K562 (cell line): ENCODE measurements at regions not wholly inside any gene's neighbourhood (a gene's known extent, or its start where the extent isn't known, plus 50 kb on each side); places are given as distances from the start of the nearest gene placed in this dataset.

Experiments used
- ATAC-seq: fragments of 200-7000 bp; cut with Tn5 transposase; 3 replicates; pipeline ENCODE4 v1.9.1; 2020; ENCODE audit warnings: moderate library complexity
- BruUV-seq: library from RNA; stranded (reverse); fragments of 400-500 nt; replicated peaks from 2 replicates; lab custom pipeline; 2021; lab: Mats Ljungman, UMichigan
- CTCF ChIA-PET: fragments of 300-600 bp; formaldehyde crosslinking; extraction: SDS; loops from one replicate; lab custom pipeline; 2021; ENCODE audit warnings: low intra/inter-chr PET ratio; lab: Yijun Ruan, JAX
- POLR2A ChIA-PET: fragments of 300-600, 350-650 bp; sonication (Branson Sonifier 250); formaldehyde crosslinking; extraction: SDS; loops from one replicate; lab custom pipeline; 2021; ENCODE audit warnings: antibody characterized with exemption, inconsistent platforms; lab: Yijun Ruan, JAX
- DNase-seq, 4 experiments: peaks; one replicate each; pipeline versions ENCODE4 v3.0.0 to v3.0.0-alpha.2; 2011 to 2018; ENCODE audit warnings: low spot score in 3 of 4, mixed read lengths in 3 of 4; ENCODE audit errors: extremely low read depth in 1 of 4
- FAIRE-seq: peaks from 2 replicates; lab custom pipeline; 2011; peaks lifted over from hg19 to GRCh38; lab: Jason Lieb, UNC
- H2AFZ ChIP-seq: 2 replicates; pipeline ENCODE4 v1.6.0; 2011; ENCODE audit warnings: low read depth, low read length, control low read depth, inconsistent platforms
- H3K27ac ChIP-seq: fragments of 200-600 bp; 3 replicates; pipeline ENCODE4 v1.8.0; 2011; ENCODE audit warnings: low read depth, mild to moderate bottlenecking, control low read depth, inconsistent platforms, low read length, moderate library complexity, mixed read lengths; ENCODE audit errors: extremely low read depth
- H3K27me3 ChIP-seq, 2 experiments: fragments of 300-600 bp in 1 of 2; 2 replicates in 1 of 2; 3 replicates in 1 of 2; pipeline versions ENCODE4 v1.6.0 to v1.8.0; 2011; ENCODE audit warnings: inconsistent platforms in 2 of 2, low read length in 2 of 2, mild to moderate bottlenecking in 1 of 2, mixed read lengths in 1 of 2, moderate library complexity in 1 of 2; ENCODE audit not compliant: control insufficient read depth in 2 of 2, insufficient read depth in 2 of 2
- H3K36me3 ChIP-seq: fragments of 300-600 bp; 3 replicates; pipeline ENCODE4 v1.8.0; 2011; ENCODE audit warnings: mild to moderate bottlenecking, low read length, inconsistent platforms; ENCODE audit not compliant: control insufficient read depth, insufficient read depth
- H3K4me1 ChIP-seq, 2 experiments: fragments of 200-600 bp in 1 of 2; replicated peaks in 1 of 2; 2 replicates in 1 of 2; 3 replicates in 1 of 2; pipeline versions ENCODE4 v1.5.1 to v1.8.0; 2011; ENCODE audit warnings: inconsistent platforms in 2 of 2, low read length in 2 of 2, mild to moderate bottlenecking in 1 of 2, mixed read lengths in 1 of 2, moderate library complexity in 1 of 2; ENCODE audit not compliant: control insufficient read depth in 2 of 2, insufficient read depth in 2 of 2
- H3K4me2 ChIP-seq: 2 replicates; pipeline ENCODE4 v1.6.1; 2011; ENCODE audit warnings: low read length, control low read depth, inconsistent platforms, mixed read lengths; ENCODE audit not compliant: insufficient read depth
- H3K4me3 ChIP-seq: fragments of 200-600 bp; sonication (generic), shearing (Covaris generic); 2 replicates; pipeline ENCODE4 v1.5.1; 2016; ENCODE audit warnings: control low read depth, inconsistent platforms
- H3K79me2 ChIP-seq: fragments of 200-600 bp; 3 replicates; pipeline ENCODE4 v1.8.0; 2011; ENCODE audit warnings: low read length, inconsistent platforms; ENCODE audit not compliant: control insufficient read depth, insufficient read depth
- H3K9ac ChIP-seq, 2 experiments: 2 replicates each; pipeline versions ENCODE4 v1.6.0 to v1.6.1; 2011; ENCODE audit warnings: low read depth in 2 of 2, low read length in 2 of 2, control low read depth in 1 of 2, inconsistent platforms in 1 of 2, mild to moderate bottlenecking in 1 of 2, mixed read lengths in 1 of 2; ENCODE audit not compliant: insufficient read depth in 1 of 2
- H3K9me1 ChIP-seq: one replicate; pipeline ENCODE4 v1.6.0; 2011; ENCODE audit warnings: inconsistent platforms, mild to moderate bottlenecking, low read length, moderate library complexity; ENCODE audit not compliant: control insufficient read depth, insufficient read depth
- H3K9me3 ChIP-seq: replicated peaks from 2 replicates; pipeline ENCODE4 v1.5.1; 2011; ENCODE audit warnings: low read depth, low read length, inconsistent platforms; ENCODE audit not compliant: control insufficient read depth, insufficient read depth
- H4K20me1 ChIP-seq: replicated peaks from 2 replicates; pipeline ENCODE4 v1.6.1; 2011; ENCODE audit warnings: low read length, inconsistent platforms, mixed read lengths; ENCODE audit not compliant: control insufficient read depth, insufficient read depth
- JUND ChIP-seq, 2 experiments: IDR thresholded peaks; 2 replicates in 1 of 2; 3 replicates in 1 of 2; pipeline ENCODE4 v1.6.1; 2011; ENCODE audit warnings: borderline replicate concordance in 2 of 2, low read depth in 2 of 2, low read length in 2 of 2, improper control_type of control experiment in 1 of 2, missing biosample characterization in 1 of 2, missing genetic modification characterization in 1 of 2, missing genetic modification reagents in 1 of 2
- PHF21A ChIP-seq: fragments of 450-650 bp; IDR thresholded peaks from 2 replicates; pipeline ENCODE4 v1.6.1; 2017; ENCODE audit warnings: low read depth, borderline replicate concordance
- SMAD3 ChIP-seq: fragments of 450-650 bp; formaldehyde crosslinking; conservative IDR thresholded peaks from 2 replicates; pipeline ENCODE4 v1.4.0; 2020; ENCODE audit warnings: mild to moderate bottlenecking
- U2AF1 ChIP-seq: fragments of 200-400 bp; formaldehyde crosslinking; optimal IDR thresholded peaks from 2 replicates; pipeline ENCODE3; 2017; ENCODE audit warnings: mild to moderate bottlenecking, low read depth, low read length, moderate library complexity
- ZBTB1 ChIP-seq: sonication (generic); formaldehyde crosslinking; IDR thresholded peaks from 2 replicates; pipeline ENCODE4 v1.8.1; 2023; ENCODE audit warnings: missing genetic modification reagents, low read depth, mild to moderate bottlenecking, borderline replicate concordance
- WGBS: fragments of 100-300 bp; shearing (Covaris generic); methylation state at CpG from one replicate; pipeline ENCODE4 v1.1.6; 2016; ENCODE audit warnings: low coverage, mixed read lengths; ENCODE audit not compliant: insufficient coverage; ENCODE audit errors: missing lambda C conversion rate; 5-methylcytosine and 5-hydroxymethylcytosine counted together
- in situ Hi-C: fragments of 300-500 bp; cut with MboI; formaldehyde crosslinking; loops from 4 replicates; pipeline ENCODE4 v1.15.0; 2018; ENCODE audit warnings: inconsistent platforms, mixed read lengths
- intact Hi-C: fragments of 100-400 bp; cut with micrococcal nuclease; formaldehyde crosslinking; loops from 2 replicates; pipeline ENCODE4 v1.14.2; 2022
- TF ChIP-seq, protein P1 (sequence below): fragments of 250-450 bp; sonication (Bioruptor Pico); IDR thresholded peaks from 2 replicates; pipeline ENCODE4 v1.8.0; 2021; ENCODE audit warnings: moderate library complexity, mild to moderate bottlenecking, inconsistent platforms
- TF ChIP-seq, protein P2 (sequence below), 2 experiments: IDR thresholded peaks; 2 replicates each; pipeline ENCODE4 v1.6.1; 2012; ENCODE audit warnings: improper control_type of control experiment in 2 of 2, low read depth in 2 of 2, low read length in 2 of 2, borderline replicate concordance in 1 of 2
- TF ChIP-seq, protein P3 (sequence below): fragments of 450-650 bp; IDR thresholded peaks from 2 replicates; pipeline ENCODE4 v1.6.1; 2017; ENCODE audit warnings: antibody characterized with exemption
- TF ChIP-seq, protein P4 (sequence below): fragments of 450-650 bp; formaldehyde crosslinking; IDR thresholded peaks from 2 replicates; pipeline ENCODE4 v1.4.0; 2020; ENCODE audit warnings: mild to moderate bottlenecking, moderate library complexity
- TF ChIP-seq, protein P5 (sequence below), 3 experiments: fragments of 200-800 bp in 1 of 3; sonication (Bioruptor generic) in 1 of 3; sonication (generic) in 1 of 3; formaldehyde crosslinking in 1 of 3; IDR thresholded peaks; 2 replicates each; pipeline versions ENCODE4 v1.6.1 to v1.8.0; 2016 to 2022; ENCODE audit warnings: mild to moderate bottlenecking in 2 of 3, missing compliant biosample characterization in 2 of 3, missing genetic modification characterization in 2 of 3, missing genetic modification reagents in 1 of 3

DNA sequence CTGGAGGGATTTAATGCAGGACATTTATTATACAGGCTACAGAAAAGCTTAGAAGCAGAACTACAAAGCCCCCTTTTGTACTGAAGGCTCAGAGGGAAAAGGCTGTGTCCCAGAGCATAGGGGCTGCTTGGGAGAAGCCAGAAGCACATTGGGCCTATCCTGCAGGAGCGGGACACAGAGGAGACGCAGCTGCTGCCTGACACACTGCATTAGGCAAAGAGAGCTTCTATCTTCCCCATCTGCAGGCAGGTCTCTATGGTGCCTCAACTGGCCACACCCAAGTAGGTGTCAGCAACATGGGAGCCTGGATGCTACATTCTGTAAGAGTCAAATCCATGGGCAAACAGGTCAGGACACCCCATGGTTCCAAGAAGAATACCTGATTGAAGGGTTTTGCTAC, 595.9 kb downstream of the AJAP1 start (continued):
- TF ChIP-seq, protein P1, sequence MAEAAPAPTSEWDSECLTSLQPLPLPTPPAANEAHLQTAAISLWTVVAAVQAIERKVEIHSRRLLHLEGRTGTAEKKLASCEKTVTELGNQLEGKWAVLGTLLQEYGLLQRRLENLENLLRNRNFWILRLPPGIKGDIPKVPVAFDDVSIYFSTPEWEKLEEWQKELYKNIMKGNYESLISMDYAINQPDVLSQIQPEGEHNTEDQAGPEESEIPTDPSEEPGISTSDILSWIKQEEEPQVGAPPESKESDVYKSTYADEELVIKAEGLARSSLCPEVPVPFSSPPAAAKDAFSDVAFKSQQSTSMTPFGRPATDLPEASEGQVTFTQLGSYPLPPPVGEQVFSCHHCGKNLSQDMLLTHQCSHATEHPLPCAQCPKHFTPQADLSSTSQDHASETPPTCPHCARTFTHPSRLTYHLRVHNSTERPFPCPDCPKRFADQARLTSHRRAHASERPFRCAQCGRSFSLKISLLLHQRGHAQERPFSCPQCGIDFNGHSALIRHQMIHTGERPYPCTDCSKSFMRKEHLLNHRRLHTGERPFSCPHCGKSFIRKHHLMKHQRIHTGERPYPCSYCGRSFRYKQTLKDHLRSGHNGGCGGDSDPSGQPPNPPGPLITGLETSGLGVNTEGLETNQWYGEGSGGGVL (CRISPR knock-in tag): no peak
- TF ChIP-seq, protein P2, sequence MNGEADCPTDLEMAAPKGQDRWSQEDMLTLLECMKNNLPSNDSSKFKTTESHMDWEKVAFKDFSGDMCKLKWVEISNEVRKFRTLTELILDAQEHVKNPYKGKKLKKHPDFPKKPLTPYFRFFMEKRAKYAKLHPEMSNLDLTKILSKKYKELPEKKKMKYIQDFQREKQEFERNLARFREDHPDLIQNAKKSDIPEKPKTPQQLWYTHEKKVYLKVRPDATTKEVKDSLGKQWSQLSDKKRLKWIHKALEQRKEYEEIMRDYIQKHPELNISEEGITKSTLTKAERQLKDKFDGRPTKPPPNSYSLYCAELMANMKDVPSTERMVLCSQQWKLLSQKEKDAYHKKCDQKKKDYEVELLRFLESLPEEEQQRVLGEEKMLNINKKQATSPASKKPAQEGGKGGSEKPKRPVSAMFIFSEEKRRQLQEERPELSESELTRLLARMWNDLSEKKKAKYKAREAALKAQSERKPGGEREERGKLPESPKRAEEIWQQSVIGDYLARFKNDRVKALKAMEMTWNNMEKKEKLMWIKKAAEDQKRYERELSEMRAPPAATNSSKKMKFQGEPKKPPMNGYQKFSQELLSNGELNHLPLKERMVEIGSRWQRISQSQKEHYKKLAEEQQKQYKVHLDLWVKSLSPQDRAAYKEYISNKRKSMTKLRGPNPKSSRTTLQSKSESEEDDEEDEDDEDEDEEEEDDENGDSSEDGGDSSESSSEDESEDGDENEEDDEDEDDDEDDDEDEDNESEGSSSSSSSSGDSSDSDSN (IDR thresholded peaks at IDR 0.05; ENCODE audit: borderline replicate concordance in 1 of 2, low read depth in 2 of 2, low read length in 2 of 2): no peak
- no peak for TF ChIP-seq SMAD3 (CRISPR knock-in tag)
- TF ChIP-seq PHF21A: no peak
- TF ChIP-seq ZBTB1 (CRISPR knock-in tag): no peak

DNA sequence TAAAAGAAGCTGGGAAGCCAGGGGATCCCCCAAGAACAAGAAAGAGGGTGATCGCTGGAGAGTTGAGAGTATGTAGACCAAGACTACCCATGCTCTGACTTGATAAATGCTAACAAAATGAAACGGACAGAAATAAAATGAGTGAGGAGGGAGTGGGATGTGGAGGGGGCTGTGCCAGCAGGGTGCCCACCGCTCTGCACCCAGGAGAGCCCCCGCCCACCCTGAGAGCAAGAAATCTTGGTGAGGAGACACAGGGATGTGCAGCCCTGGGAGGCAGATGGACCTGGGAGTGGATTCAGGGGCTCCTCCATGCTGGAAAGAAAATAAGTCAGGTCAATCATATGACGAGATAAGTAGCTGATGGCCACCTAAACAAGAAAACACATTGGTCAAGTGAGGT, 590.9 kb downstream of the AJAP1 start:
- H4K20me1 ChIP-seq: no peaks in the 10 kb centered on the region
- POLR2A ChIA-PET: interaction anchor here (0.6 kb wide), 2 partner anchors 8 to 539 kb away, joined by 3 read pairs; no protein-coding TSS in a partner anchor
- H3K9me3 ChIP-seq: no peaks in the 10 kb centered on the region
- H3K27me3 ChIP-seq: no peaks in the 10 kb centered on the region
- no peak overlapping the region for H3K9ac ChIP-seq
- in situ Hi-C loops: no loop called here
- no peaks in the 10 kb centered on the region for H3K79me2 ChIP-seq
- no peak overlapping the region for H3K27ac ChIP-seq
- CTCF ChIA-PET: no interaction called here
- DNase-seq: no peak
- H2AFZ ChIP-seq: no peak overlapping the region
- BruUV-seq: no TSS peak
- no peaks in the 10 kb centered on the region for H3K36me3 ChIP-seq
- ATAC-seq: no peak
- intact Hi-C loops: no loop called here
- H3K4me3 ChIP-seq: no peak overlapping the region
- no peak for FAIRE-seq
- H3K4me2 ChIP-seq: no peak overlapping the region
- H3K4me1 ChIP-seq: no peaks in the 10 kb centered on the region
- 1% methylated on average over 5 of the region's 5 CpGs for WGBS
- no peaks in the 10 kb centered on the region for H3K9me1 ChIP-seq
- no peak for TF ChIP-seq U2AF1
- TF ChIP-seq, protein P3, sequence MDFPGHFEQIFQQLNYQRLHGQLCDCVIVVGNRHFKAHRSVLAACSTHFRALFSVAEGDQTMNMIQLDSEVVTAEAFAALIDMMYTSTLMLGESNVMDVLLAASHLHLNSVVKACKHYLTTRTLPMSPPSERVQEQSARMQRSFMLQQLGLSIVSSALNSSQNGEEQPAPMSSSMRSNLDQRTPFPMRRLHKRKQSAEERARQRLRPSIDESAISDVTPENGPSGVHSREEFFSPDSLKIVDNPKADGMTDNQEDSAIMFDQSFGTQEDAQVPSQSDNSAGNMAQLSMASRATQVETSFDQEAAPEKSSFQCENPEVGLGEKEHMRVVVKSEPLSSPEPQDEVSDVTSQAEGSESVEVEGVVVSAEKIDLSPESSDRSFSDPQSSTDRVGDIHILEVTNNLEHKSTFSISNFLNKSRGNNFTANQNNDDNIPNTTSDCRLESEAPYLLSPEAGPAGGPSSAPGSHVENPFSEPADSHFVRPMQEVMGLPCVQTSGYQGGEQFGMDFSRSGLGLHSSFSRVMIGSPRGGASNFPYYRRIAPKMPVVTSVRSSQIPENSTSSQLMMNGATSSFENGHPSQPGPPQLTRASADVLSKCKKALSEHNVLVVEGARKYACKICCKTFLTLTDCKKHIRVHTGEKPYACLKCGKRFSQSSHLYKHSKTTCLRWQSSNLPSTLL: no peak
- TF ChIP-seq, protein P4, sequence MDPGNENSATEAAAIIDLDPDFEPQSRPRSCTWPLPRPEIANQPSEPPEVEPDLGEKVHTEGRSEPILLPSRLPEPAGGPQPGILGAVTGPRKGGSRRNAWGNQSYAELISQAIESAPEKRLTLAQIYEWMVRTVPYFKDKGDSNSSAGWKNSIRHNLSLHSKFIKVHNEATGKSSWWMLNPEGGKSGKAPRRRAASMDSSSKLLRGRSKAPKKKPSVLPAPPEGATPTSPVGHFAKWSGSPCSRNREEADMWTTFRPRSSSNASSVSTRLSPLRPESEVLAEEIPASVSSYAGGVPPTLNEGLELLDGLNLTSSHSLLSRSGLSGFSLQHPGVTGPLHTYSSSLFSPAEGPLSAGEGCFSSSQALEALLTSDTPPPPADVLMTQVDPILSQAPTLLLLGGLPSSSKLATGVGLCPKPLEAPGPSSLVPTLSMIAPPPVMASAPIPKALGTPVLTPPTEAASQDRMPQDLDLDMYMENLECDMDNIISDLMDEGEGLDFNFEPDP (CRISPR knock-in tag): no peak
- TF ChIP-seq JUND (IDR thresholded peaks at IDR 0.05; ENCODE audit: borderline replicate concordance, low read depth, low read length): no peak
- no peak for TF ChIP-seq JUND (tag; IDR thresholded peaks at IDR 0.05; ENCODE audit: borderline replicate concordance, low read depth, low read length)
- TF ChIP-seq, protein P5, sequence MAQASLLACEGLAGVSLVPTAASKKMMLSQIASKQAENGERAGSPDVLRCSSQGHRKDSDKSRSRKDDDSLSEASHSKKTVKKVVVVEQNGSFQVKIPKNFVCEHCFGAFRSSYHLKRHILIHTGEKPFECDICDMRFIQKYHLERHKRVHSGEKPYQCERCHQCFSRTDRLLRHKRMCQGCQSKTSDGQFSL (CRISPR knock-in tag; IDR thresholded peaks at IDR 0.05): no peak
- TF ChIP-seq, protein P5 (tag; IDR thresholded peaks at IDR 0.05): no peak
